Activated CD4-positive, alpha-beta T cell treated with anti-CD3 and anti-CD28 coated beads, Interleukin-2, amount 50 U/mL, for 16 hours (primary cell): ENCODE measurements at regions not wholly inside any gene's neighbourhood (a gene's known extent, or its start where the extent isn't known, plus 50 kb on each side); places are given as distances from the start of the nearest gene placed in this dataset.

Experiments used
- DNase-seq: peaks from one replicate; pipeline ENCODE4 v3.0.0-alpha.2; 2020

- no peak for DNase-seq
These were observed 242.9 kb downstream of the TBX18 start for GRCh38 chr6:84521511-84521910.

GRCh38 chr6:84517741-84518530, 246.5 kb downstream of the TBX18 start:
- DNase-seq: no peak

- no peak for DNase-seq
These were observed 248.2 kb downstream of the TBX18 start for GRCh38 chr6:84516154-84516553.

GRCh38 chr6:84515067-84515466, 249.3 kb downstream of the TBX18 start:
- DNase-seq: no peak

- DNase-seq: no peak
These were observed 250.1 kb downstream of the TBX18 start for GRCh38 chr6:84514089-84514971.

GRCh38 chr6:84512391-84512790, 252.0 kb downstream of the TBX18 start:
- DNase-seq: no peak

- no peak for DNase-seq
These were observed 252.5 kb downstream of the TBX18 start for GRCh38 chr6:84511929-84512328.

GRCh38 chr6:84508981-84509380, 255.4 kb downstream of the TBX18 start:
- no peak for DNase-seq

GRCh38 chr6:84508334-84508733, 256.1 kb downstream of the TBX18 start:
- DNase-seq: no peak

- no peak for DNase-seq
These were observed 260.4 kb downstream of the TBX18 start for GRCh38 chr6:84504025-84504424.

GRCh38 chr6:84501315-84501714, 263.1 kb downstream of the TBX18 start:
- DNase-seq: no peak

GRCh38 chr6:84500726-84501125, 263.7 kb downstream of the TBX18 start:
- DNase-seq: no peak

- DNase-seq: no peak
These were observed 265.5 kb downstream of the TBX18 start for GRCh38 chr6:84498905-84499304.

- no peak for DNase-seq
These were observed 265.1 kb upstream of the CEP162 start for GRCh38 chr6:84492241-84493165.

GRCh38 chr6:84489598-84489997, 262.2 kb upstream of the CEP162 start:
- no peak for DNase-seq

- DNase-seq: no peak
These were observed 259.1 kb upstream of the CEP162 start for GRCh38 chr6:84486526-84486925.

GRCh38 chr6:84469144-84469543, 241.7 kb upstream of the CEP162 start:
- DNase-seq: no peak

- no peak for DNase-seq
These were observed 239.9 kb upstream of the CEP162 start for GRCh38 chr6:84467296-84467695.

GRCh38 chr6:84466511-84466910, 239.1 kb upstream of the CEP162 start:
- no peak for DNase-seq

- DNase-seq: no peak
These were observed 237.0 kb upstream of the CEP162 start for GRCh38 chr6:84464471-84464870.

GRCh38 chr6:84462698-84463097, 235.3 kb upstream of the CEP162 start:
- DNase-seq: no peak

- DNase-seq: no peak
These were observed 234.0 kb upstream of the CEP162 start for GRCh38 chr6:84461461-84461860.

GRCh38 chr6:84460491-84460890, 233.0 kb upstream of the CEP162 start:
- no peak for DNase-seq
